HG02870 (cell line): ENCODE measurements at regions not wholly inside any gene's neighbourhood (a gene's known extent, or its start where the extent isn't known, plus 50 kb on each side); places are given as distances from the start of the nearest gene placed in this dataset.

Experiments used
- ATAC-seq: cut with Tn5 transposase; IDR thresholded peaks from one replicate; pipeline ENCODE4 v1.9.1; 2021; ENCODE audit warnings: mild to moderate bottlenecking, moderate library complexity; ENCODE audit not compliant: unreplicated experiment

DNA sequence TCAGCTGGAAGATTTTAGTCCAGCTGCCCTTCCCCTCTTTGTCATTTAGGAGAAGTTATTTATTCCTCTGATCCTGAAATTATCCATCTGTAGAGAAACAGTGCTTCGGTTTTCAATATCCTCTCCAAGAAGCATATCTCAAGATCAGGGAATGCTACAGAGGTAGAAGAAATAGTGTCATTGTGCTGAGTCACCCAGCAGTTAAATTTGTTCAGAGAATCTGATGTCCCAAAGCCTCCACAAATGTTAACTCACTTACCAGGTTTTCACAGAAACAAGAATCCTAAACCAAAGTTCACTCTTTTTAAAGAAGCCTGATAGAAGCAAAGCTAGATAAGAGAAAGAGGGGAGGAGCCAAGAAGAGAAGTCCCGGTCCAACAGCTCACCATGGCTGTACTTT is 480.7 kb upstream of the GYPC start:
- no peak for ATAC-seq

DNA sequence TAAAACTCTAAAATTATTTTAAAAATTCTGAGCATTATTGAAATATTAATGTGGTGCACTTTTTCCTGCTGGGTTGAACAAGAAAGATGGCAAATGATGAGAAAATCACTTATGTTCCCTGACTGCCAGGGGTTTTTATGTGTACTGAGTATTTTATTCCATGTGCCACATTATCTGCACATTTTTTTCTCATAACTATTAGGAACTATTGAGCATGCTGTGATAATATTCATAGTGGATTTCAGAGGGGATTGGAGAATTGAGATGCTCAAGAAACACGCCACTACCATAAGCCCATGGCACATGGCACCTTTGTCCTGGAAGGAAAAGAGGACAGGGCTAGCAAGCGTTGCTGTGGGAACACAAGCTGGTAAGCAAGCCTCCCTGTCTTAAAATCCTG is 478.5 kb upstream of the GYPC start:
- ATAC-seq: no peak

- no peak for ATAC-seq
Observed at GRCh38 chr2:126187668-126188067, 468.3 kb upstream of the GYPC start.

DNA sequence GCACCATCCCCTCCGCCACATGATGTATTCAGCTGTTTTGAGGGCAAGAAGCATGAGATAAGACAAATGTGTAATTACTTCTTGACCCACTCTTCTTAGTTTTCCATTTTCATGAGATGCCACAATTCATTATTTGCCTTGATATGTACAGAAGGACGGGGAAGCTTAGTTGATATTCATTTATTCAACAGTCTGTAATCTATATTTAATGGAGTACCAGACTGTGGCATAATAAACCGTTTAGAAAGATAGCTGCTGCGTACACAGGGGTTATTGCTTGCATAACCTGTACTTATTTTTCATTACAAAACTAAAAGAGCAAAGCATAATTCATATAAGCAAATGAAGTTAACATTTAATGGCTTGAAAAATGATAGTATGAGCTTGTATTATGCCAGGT is 466.4 kb upstream of the GYPC start:
- ATAC-seq: no peak

- no peak for ATAC-seq
Observed at GRCh38 chr2:126200538-126200937, 455.4 kb upstream of the GYPC start.

- ATAC-seq: no peak
Observed at GRCh38 chr2:126208266-126208665, 447.7 kb upstream of the GYPC start.

GRCh38 chr2:126212735-126213134 is 443.2 kb upstream of the GYPC start:
- ATAC-seq: no peak

- ATAC-seq: no peak
Observed at GRCh38 chr2:126219081-126219480, 436.9 kb upstream of the GYPC start.

GRCh38 chr2:126220331-126220730 is 435.6 kb upstream of the GYPC start:
- ATAC-seq: no peak

GRCh38 chr2:126221506-126221905 is 434.5 kb upstream of the GYPC start:
- ATAC-seq: no peak

DNA sequence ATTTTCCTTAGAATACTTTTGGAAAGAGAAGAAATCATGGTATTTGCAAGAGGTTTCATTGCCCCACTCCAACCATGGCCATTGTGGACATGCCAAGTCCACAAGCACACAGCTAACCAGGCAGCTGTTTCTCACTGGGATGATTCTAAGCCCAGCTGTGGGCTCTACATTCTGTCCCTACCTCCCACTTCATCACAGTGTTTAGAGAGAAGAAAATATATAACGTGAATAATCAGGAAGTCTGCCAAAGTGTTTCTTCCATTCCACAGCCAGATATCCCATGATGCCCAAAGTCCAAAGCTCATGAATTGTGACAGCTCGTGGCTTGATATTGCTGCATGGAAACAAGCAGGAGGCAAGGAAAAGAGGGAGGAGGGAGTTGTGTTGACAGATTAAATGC is 433.7 kb upstream of the GYPC start:
- no peak for ATAC-seq

GRCh38 chr2:126224776-126225175 is 431.2 kb upstream of the GYPC start:
- ATAC-seq: no peak

DNA sequence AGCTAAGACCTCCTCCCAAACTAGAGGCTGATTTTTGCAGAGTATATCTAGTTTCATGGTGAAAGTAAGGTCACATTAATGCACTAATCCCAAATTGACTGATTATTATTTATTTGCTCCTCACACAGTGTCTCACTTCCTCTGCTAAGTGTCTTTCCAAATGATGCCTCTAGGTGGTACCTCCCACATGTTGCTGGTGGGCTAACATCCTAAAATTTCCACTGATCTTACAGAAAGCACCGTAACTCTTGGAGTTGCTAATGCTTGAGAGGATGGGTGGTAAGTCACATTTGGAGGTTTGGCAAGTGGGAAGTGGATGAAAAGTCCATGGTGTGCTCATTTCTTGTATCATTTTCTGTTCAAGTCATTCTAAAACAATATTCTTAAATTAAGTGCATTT is 428.7 kb upstream of the GYPC start:
- no peak for ATAC-seq

GRCh38 chr2:126228531-126228930 is 427.4 kb upstream of the GYPC start:
- no peak for ATAC-seq

DNA sequence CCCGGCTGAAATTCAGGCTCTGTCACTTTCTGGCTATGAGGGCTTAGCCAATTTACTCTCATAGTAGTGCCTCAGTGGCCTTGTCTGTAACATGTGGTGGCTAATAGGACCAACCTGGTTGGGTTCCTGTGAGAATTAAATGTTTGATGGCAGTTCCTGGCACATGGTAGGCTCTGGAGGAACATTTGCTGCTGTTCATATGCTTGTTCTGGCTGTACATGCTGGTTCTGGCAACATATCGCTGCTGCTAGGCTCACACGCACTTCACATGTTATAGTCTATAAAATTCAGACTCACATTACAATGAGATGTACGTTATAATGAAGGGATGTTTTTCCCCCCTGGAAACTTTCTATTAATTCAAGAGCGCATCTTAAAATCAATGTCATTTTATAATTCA is 417.7 kb upstream of the GYPC start:
- no peak for ATAC-seq

GRCh38 chr2:126239320-126239955 is 416.5 kb upstream of the GYPC start:
- ATAC-seq: no peak

DNA sequence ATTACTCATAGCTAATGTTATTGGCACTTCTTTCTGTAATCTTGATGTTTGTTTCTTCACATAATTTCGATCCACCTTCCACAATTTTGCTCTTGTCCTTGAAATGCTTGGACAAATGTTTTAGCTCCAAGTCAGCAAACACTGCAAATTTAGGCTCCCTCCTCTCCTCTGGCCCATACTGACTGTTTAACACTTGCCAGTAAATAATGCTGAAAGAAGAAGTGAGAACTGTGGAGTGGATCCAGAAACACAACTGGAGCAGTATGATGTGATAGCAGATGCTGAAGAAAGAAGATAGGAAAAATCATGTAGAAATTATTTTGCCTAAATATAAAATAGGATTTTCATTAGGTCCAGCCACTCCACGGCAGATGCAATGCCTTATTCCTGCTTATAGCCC is 415.0 kb upstream of the GYPC start:
- ATAC-seq: no peak

DNA sequence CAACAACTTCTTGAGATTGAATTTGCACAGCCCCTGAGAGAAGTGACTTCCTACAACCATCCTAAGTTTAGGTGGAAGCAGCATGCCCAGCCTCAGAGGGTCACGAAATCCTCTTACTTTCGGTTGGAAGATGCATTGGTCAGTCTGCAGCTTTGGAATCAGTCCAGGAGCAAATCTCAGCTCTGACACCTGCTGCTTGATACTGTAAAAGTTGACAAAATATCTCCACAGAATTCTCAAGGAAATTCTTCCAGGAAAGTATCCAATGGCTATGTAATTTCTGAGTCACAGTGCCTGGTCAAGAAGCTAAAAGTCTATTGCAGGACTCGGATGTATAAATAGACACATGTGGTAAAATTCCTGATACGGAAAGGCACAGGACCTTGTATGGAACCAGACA is 414.5 kb upstream of the GYPC start:
- no peak for ATAC-seq

GRCh38 chr2:126244937-126245336 is 411.0 kb upstream of the GYPC start:
- ATAC-seq: no peak

DNA sequence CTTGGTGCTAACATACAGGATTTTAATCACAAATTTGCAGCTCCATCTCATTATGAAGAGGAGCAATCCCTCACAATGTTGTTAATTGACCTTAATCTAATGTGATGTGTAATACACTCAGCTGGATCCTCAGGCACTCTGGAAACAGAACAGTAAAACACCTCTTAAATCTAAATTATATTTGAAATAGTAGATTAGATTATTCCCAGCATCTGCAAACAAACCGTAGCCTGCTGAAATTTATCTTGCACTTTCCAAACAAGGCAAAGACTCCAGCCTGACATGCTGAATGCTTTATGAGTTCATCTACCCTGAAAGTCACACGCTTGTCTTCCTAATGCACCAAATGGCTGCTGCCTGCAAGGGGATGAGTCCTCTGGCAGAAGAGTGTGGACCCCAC is 402.3 kb upstream of the GYPC start:
- ATAC-seq: no peak

GRCh38 chr2:126264625-126265024 is 391.3 kb upstream of the GYPC start:
- no peak for ATAC-seq

DNA sequence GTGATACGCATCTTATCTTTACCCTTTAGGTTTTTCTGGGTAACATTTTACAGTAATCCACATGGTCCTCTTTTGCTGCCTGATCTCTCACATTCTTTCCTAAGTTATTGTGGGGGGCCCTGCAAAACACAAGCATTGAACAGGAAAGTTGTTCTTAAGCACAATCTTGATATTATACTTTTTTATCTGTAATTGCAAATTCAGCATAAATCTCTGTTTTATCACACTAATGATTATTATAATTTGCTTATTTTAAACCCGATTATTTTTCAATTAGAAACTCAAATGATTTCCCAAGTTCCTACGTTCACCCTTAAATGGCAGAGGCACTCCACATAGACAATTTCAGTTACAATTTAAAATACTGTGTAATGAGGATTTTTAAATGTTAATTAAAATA is 386.0 kb upstream of the GYPC start:
- ATAC-seq: no peak

GRCh38 chr2:126270587-126270986 is 385.4 kb upstream of the GYPC start:
- no peak for ATAC-seq

GRCh38 chr2:126272401-126272800 is 383.6 kb upstream of the GYPC start:
- no peak for ATAC-seq
